GM12878 (cell line): ENCODE measurements at regions not wholly inside any gene's neighbourhood (a gene's known extent, or its start where the extent isn't known, plus 50 kb on each side); places are given as distances from the start of the nearest gene placed in this dataset.

Experiments used
- ATAC-seq: fragments of 200-7000 bp; cut with Tn5 transposase; 3 replicates; pipeline ENCODE4 v1.9.1; 2020; ENCODE audit warnings: mild to moderate bottlenecking, moderate library complexity
- BruUV-seq: library from RNA; stranded (reverse); fragments of 400-500 nt; replicated peaks from 2 replicates; lab custom pipeline; 2021; lab: Mats Ljungman, UMichigan
- CTCF ChIA-PET: fragments of 300-600 bp; sonication (Branson Sonifier 250); formaldehyde crosslinking; extraction: SDS; loops from one replicate; lab custom pipeline; 2021; ENCODE audit warnings: inconsistent platforms; lab: Yijun Ruan, JAX
- POLR2A ChIA-PET: fragments of 350-600 bp; formaldehyde crosslinking; extraction: SDS; loops from one replicate; lab custom pipeline; 2021; ENCODE audit warnings: inconsistent platforms; lab: Charles Lee
- RAD21 ChIA-PET: fragments of 300-600 bp; sonication (Branson Sonifier 250); formaldehyde crosslinking; loops from one replicate; lab custom pipeline; 2023; ENCODE audit warnings: antibody characterized with exemption; ENCODE audit not compliant: unreplicated experiment; lab: Charles Lee
- SMC1A ChIA-PET: fragments of 300-600 bp; sonication (Branson Sonifier 250); formaldehyde crosslinking; loops from one replicate; lab custom pipeline; 2023; ENCODE audit not compliant: unreplicated experiment, uncharacterized antibody; lab: Charles Lee
- DNase-seq: peaks from one replicate; pipeline ENCODE4 v3.0.0-alpha.2; 2011; ENCODE audit warnings: low read depth, low spot score
- FAIRE-seq: peaks from 3 replicates; lab custom pipeline; 2011; peaks lifted over from hg19 to GRCh38; lab: Jason Lieb, UNC
- H2AFZ ChIP-seq: 2 replicates; pipeline ENCODE4 v1.6.0; 2011; ENCODE audit warnings: low read depth, low read length, control low read depth; ENCODE audit not compliant: control insufficient read depth
- H3K27ac ChIP-seq: 2 replicates; pipeline ENCODE4 v1.5.1; 2011; ENCODE audit warnings: control low read depth; ENCODE audit not compliant: control insufficient read depth, insufficient read depth
- H3K27me3 ChIP-seq, 2 experiments: replicated peaks in 1 of 2; 2 replicates each; pipeline versions ENCODE4 v1.6.0 to v1.6.1; 2011; ENCODE audit warnings: low read length in 1 of 2; ENCODE audit not compliant: control insufficient read depth in 2 of 2, insufficient read depth in 2 of 2
- H3K36me3 ChIP-seq, 2 experiments: 2 replicates each; pipeline ENCODE4 v1.5.1; 2011; ENCODE audit warnings: low read length in 1 of 2; ENCODE audit not compliant: control insufficient read depth in 2 of 2, insufficient read depth in 2 of 2
- H3K4me1 ChIP-seq: 2 replicates; pipeline ENCODE4 v1.6.1; 2011; ENCODE audit warnings: mild to moderate bottlenecking, low read length, moderate library complexity, mixed read lengths; ENCODE audit not compliant: control insufficient read depth, insufficient read depth
- H3K4me2 ChIP-seq: 2 replicates; pipeline ENCODE4 v1.6.0; 2011; ENCODE audit warnings: control low read depth; ENCODE audit not compliant: control insufficient read depth, insufficient read depth
- H3K4me3 ChIP-seq: fragments of 200-600 bp; sonication (generic); 2 replicates; pipeline ENCODE4 v1.5.1; 2016
- H3K79me2 ChIP-seq: 2 replicates; pipeline ENCODE4 v1.6.0; 2011; ENCODE audit warnings: low read length; ENCODE audit not compliant: control insufficient read depth, insufficient read depth
- H3K9ac ChIP-seq: 2 replicates; pipeline ENCODE4 v1.8.0; 2011; ENCODE audit warnings: low read length, control low read depth, mixed read lengths; ENCODE audit not compliant: control insufficient read depth, insufficient read depth
- H3K9me3 ChIP-seq: replicated peaks from 3 replicates; pipeline ENCODE4 v1.5.1; 2011; ENCODE audit warnings: mild to moderate bottlenecking, low read length; ENCODE audit not compliant: control insufficient read depth, insufficient read depth
- H4K20me1 ChIP-seq: 2 replicates; pipeline ENCODE4 v1.6.0; 2011; ENCODE audit not compliant: control insufficient read depth, insufficient read depth
- CEBPZ ChIP-seq: fragments of 150-350 bp; IDR thresholded peaks from 2 replicates; pipeline ENCODE4 v1.6.1; 2016; ENCODE audit warnings: low read depth, low read length
- HDAC2 ChIP-seq: fragments of 200-600 bp; sonication (generic); IDR thresholded peaks from 2 replicates; pipeline ENCODE4 v1.6.1; 2017
- HDGF ChIP-seq: fragments of 450-650 bp; IDR thresholded peaks from 2 replicates; pipeline ENCODE4 v1.6.1; 2016; ENCODE audit warnings: antibody characterized with exemption
- PBX3 ChIP-seq: IDR thresholded peaks from 2 replicates; pipeline ENCODE4 v1.6.1; 2011; ENCODE audit warnings: mild to moderate bottlenecking, low read depth, low read length, moderate library complexity; ENCODE audit not compliant: insufficient replicate concordance
- RFX5 ChIP-seq: IDR thresholded peaks from 2 replicates; pipeline ENCODE4 v1.6.1; 2011; ENCODE audit warnings: low read depth, low read length, improper control_type of control experiment
- SPI1 ChIP-seq: IDR thresholded peaks from 2 replicates; pipeline ENCODE4 v1.6.1; 2011; ENCODE audit warnings: low read depth, mild to moderate bottlenecking, low read length, moderate library complexity, borderline replicate concordance; ENCODE audit not compliant: insufficient read depth
- ZNF217 ChIP-seq: fragments of 450-650 bp; IDR thresholded peaks from 2 replicates; pipeline ENCODE4 v1.6.1; 2017; ENCODE audit warnings: antibody characterized with exemption, mild to moderate bottlenecking
- WGBS: methylation state at CpG from one replicate; pipeline ENCODE4 v1.1.6; 2016; ENCODE audit warnings: low lambda C conversion rate; ENCODE audit not compliant: insufficient replicate concordance, insufficient coverage; ENCODE audit errors: missing lambda C conversion rate; 5-methylcytosine and 5-hydroxymethylcytosine counted together
- in situ Hi-C: fragments of 300-500 bp; cut with MboI; formaldehyde crosslinking; loops from 9 replicates; pipeline ENCODE4 v1.14.3; 2018; ENCODE audit warnings: mixed read lengths
- intact Hi-C: fragments of 100-400 bp; cut with micrococcal nuclease; formaldehyde crosslinking; loops from one replicate; pipeline ENCODE4 v1.14.2; 2022; ENCODE audit not compliant: unreplicated experiment

- H3K4me2 ChIP-seq: no peak overlapping the region
- CTCF ChIA-PET: interaction anchor here (0.9 kb wide), 1 partner anchor 13 kb away, joined by 3 read pairs; no protein-coding TSS in a partner anchor
- FAIRE-seq (no peak), ATAC-seq (no peak), DNase-seq (no peak)
- H3K9me3 ChIP-seq: no peaks in the 10 kb centered on the region
- no peaks in the 10 kb centered on the region for H3K79me2 ChIP-seq
- intact Hi-C loops (no loop called here), in situ Hi-C loops (no loop called here)
- no peak overlapping the region for H3K4me3 ChIP-seq
- no peaks in the 10 kb centered on the region for H4K20me1 ChIP-seq
- H3K36me3 ChIP-seq: no peaks in the 10 kb centered on the region
- TF ChIP-seq PBX3 (no peak), ZNF217 (no peak), HDGF (no peak), RFX5 (no peak), SPI1 (no peak), CEBPZ (no peak), HDAC2 (no peak)
- no TSS peak for BruUV-seq
- 42% methylated on average over 3 of the region's 3 CpGs for WGBS
- no peaks in the 10 kb centered on the region for H3K27me3 ChIP-seq
- H3K4me1 ChIP-seq: no peaks in the 10 kb centered on the region
- POLR2A ChIA-PET: no interaction called here
- no peak overlapping the region for H3K9ac ChIP-seq
- no peak overlapping the region for H2AFZ ChIP-seq
- RAD21 ChIA-PET: no interaction called here
- H3K27ac ChIP-seq: no peak overlapping the region
- SMC1A ChIA-PET: no interaction called here
These were observed 163.0 kb upstream of the PELI2 start for GRCh38 chr14:55955175-55955574.
